HG03064 (cell line): ENCODE measurements at regions not wholly inside any gene's neighbourhood (a gene's known extent, or its start where the extent isn't known, plus 50 kb on each side); places are given as distances from the start of the nearest gene placed in this dataset.

Experiments
- ATAC-seq: cut with Tn5 transposase; IDR thresholded peaks from one replicate; pipeline ENCODE4 v1.9.1; 2021; ENCODE audit warnings: low read depth; ENCODE audit not compliant: unreplicated experiment

DNA sequence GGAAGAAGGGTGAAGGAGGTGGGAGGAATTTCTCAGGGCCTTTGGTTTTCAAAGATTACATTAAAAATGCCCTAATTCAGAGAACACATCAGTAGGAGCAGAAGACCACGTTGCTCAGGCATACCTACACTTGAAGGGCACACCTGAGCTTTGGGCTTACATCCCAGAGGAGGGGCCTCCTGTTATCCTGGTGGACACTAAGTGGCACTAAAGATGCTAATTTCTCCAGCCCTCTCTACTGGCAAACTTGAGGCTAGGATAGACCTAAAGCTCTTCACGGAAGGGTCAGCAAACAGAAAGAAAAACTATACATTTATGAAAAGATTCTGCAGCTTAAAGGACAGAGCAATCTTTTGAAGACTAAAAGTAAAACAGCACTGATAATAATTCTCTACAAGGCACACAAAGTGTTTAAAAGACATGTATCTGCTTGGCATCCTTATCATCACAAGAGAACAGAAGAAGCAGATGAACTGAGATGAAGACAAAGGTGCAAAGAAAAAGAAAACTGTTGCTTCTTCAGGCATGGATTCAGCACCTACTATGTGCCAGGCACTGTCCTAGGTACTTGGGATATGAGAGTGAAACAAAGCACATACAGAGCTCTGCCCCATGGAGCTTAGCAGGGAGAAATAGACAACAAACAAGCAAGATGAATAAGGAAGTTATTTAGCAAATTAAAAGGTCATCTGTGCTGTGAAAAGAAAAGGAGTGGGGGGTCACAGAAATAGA, 137.5 kb downstream of the NUAK1 start:
- ATAC-seq = no peak

DNA sequence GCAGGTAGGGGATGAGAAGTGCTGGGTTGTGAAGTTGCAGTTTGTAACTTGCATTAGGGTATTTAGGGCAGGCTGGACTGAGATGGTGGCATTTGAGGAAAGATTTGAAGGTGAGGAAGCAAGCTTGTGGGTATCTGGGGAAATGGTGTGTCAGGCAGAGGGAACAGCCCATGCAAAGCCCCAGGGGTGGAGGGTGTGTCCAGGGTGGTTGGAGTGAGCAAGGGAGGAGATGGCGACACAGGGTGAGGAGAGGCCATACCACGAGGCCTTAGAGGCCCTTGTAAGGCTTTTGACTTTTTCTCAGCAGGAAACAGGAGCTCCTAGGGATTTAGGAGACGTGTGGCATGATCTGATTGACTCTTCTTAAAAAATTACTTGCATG, 136.9 kb downstream of the NUAK1 start:
- ATAC-seq = no peak

DNA sequence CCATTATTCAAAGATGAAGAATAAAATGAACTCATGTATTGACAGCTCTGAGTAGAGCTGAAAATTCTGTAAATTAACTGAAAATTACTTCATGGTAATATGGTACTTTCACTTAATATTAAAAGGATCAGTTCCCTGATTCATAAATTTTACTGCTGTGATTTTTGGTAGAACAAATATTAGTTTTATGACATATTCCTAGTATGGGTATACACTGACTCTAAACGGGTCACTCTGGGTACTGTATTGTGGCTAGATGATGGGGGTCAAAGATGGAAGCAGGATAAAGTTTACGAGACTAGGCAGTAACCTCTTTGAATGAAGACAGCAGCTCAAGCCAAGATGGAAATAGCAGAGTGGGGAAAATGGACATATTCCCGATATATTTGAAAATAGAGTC, 135.5 kb downstream of the NUAK1 start:
- ATAC-seq = no peak

DNA sequence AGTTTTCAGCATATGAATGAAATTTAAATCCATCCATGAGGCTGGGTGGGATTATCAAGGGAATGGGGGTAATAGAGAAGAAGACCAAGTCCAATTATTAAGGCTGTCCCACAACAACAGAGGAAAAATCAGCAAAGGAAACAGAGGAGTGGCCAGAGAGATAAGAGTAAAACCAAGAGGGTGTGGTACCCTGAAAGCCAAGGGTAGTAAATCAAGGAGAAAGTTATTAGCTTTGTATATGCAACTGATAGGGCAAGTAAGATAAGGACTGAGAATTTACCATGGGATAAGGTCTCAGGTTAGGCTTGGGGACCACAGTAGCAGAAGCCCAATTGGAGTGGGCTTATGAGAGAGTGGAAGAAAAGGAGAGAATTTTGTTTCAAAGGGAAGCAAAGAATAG, 134.5 kb downstream of the NUAK1 start:
- no peak for ATAC-seq

DNA sequence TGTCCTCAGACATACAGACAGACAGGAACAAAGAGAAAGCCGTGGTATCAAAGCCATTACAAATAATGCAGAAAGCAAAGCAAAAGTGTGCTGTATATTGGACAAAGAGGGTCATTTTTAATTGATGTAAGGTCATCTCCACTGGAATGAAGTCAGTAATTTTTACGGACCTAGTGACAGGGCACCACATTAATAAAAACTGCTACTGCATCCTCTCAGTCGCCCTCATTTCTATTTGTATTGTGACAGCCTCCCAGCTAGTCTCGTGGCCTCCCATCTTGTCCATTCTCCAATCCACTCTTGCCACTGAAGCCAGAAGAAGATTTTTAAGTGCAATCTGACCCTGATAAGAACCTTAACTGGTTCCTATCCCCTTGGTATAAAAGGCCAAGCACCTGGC, 132.4 kb downstream of the NUAK1 start:
- no peak for ATAC-seq

DNA sequence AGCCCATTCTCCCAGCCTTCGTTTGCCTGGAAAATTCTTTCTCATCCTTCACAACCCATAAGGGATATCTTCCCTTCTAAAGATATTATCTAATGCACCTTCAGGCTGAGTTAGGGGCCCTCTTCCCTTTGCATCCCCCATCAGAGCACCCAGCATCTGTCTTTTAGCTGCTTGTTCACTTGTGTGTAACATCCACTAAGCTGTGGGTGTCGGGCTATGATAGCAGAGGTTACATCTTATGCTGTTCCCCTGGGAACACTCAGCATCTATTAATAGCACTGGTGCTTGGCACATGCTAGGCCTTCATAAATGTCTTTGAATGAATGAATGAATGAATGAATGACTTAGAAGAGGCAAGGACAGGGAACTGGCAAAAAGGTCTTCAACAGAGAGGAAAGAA, 131.8 kb downstream of the NUAK1 start:
- ATAC-seq = no peak

DNA sequence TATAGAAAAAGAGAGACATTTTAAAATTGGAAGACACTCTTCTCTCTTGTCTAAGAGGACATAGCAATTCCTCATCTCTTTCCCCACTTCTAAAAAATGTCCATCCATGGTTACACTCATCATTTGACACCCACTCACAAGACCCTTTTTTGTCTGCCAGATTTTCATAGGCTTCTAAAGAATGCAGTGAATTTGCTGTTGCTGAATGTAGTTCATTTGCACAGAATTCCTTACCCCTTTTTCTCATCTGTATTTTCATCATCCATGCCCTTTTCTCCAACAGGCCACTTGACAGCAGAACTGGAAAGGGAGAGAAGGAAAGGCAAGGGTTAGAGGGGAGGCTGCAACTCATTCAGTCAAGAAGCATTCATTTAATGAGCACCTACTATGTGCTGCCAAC, 128.0 kb downstream of the NUAK1 start:
- ATAC-seq = no peak
